Tibial nerve (tissue), 4 donors: ENCODE measurements at regions not wholly inside any gene's neighbourhood (a gene's known extent, or its start where the extent isn't known, plus 50 kb on each side); places are given as distances from the start of the nearest gene placed in this dataset.

Experiments
- DNase-seq, 2 donors: peaks; one replicate each; pipeline ENCODE4 v3.0.0-alpha.2; 2019; ENCODE audit warnings: low spot score in 2 of 2
- H3K27ac ChIP-seq, 4 donors: fragments of 200-600 bp; sonication (generic) in 3 of 4; one replicate each; pipeline ENCODE4 v1.5.1; 2017 to 2019; ENCODE audit warnings: mild to moderate bottlenecking in 1 of 4
- H3K27me3 ChIP-seq, 2 donors: fragments of 200-600 bp; sonication (generic) in 1 of 2; one replicate each; pipeline versions ENCODE4 v1.5.1 to v1.6.0; 2017 to 2019
- H3K36me3 ChIP-seq, 3 donors: fragments of 200-600 bp; sonication (generic); one replicate each; pipeline ENCODE4 v1.5.1; 2018 to 2019
- H3K4me1 ChIP-seq, 4 donors: fragments of 200-600 bp; sonication (generic) in 3 of 4; one replicate each; pipeline ENCODE4 v1.5.1; 2017 to 2019
- H3K4me3 ChIP-seq, 4 donors: fragments of 200-600 bp; sonication (generic) in 3 of 4; one replicate each; pipeline ENCODE4 v1.5.1; 2017 to 2019; ENCODE audit warnings: mild to moderate bottlenecking in 1 of 4, moderate library complexity in 1 of 4
- H3K9me3 ChIP-seq, 4 donors: fragments of 200-600 bp; sonication (generic) in 3 of 4; one replicate each; pipeline ENCODE4 v1.5.1; 2017 to 2019
- EP300 ChIP-seq, 2 donors: sonication (generic); formaldehyde crosslinking; IDR thresholded peaks; one replicate each; pipeline ENCODE4 v1.6.1; 2017; ENCODE audit warnings: antibody characterized with exemption in 2 of 2, mild to moderate bottlenecking in 1 of 2
- POLR2A ChIP-seq, 2 donors: fragments of 450-650 bp; IDR thresholded peaks; one replicate each; pipeline ENCODE4 v1.6.1; 2017; ENCODE audit warnings: antibody characterized with exemption in 2 of 2, mild to moderate bottlenecking in 2 of 2, moderate library complexity in 2 of 2
- WGBS, 2 donors: methylation state at CpG; one replicate each; pipeline ENCODE4 v1.1.5; 2018; 5-methylcytosine and 5-hydroxymethylcytosine counted together
- TF ChIP-seq, protein P1 (sequence below), 5 experiments: fragments of 200-600 bp in 3 of 5; fragments of 450-650 bp in 2 of 5; sonication (generic) in 3 of 5; IDR thresholded peaks; one replicate each; pipeline ENCODE4 v1.5.1; 2016 to 2019; ENCODE audit warnings: antibody characterized with exemption in 5 of 5, mild to moderate bottlenecking in 3 of 5, moderate library complexity in 2 of 5

DNA sequence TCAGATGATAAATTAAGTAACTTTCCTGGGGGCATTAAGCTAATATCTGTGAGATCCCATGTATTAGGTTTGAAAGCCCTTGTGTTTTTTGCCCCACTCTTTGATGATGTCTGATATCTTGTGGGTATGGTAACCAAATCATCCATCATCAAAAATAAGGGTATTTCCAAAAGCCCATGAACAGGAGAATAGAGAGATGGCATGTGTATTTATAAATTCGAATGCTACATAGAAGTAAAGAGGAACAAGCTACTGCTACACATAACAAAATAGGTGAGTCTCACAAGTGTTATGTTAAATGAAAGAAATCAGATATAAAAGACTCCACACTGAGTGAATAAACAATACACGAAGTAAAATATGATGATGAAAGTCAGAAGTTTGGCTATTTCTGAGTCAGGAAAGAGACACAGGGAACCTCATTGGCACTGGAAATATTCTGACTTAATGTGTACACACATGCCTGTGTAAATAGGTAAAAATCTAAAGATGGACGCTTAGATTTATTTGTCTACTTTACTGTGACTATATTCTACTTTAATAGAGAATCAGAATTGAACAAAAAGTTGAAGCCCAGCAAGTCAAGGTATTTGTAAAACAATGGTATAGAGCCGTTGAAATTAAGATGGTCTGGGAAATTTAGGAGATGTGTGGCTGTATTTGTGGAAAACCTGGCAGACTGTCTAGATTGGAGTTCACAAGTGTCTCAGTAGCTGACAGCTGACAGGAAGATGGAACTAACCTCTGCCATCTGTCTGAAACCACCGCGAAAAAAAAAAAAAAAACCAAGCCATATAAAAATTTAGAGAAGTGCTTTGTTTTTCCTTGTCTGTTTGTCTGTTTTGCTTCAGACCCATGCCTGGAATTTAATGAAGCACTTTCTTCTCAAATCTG lies 111.0 kb upstream of the TGFBR2 start:
- Histone ChIP-seq H3K27me3 (no peaks in the 10 kb centered on the region), H3K4me3 (peak overlapping the region in 2 of 4 donors; percentile 4 to 8), H3K9me3 (no peaks in the 10 kb centered on the region), H3K36me3 (no peaks in the 10 kb centered on the region), H3K27ac (peak overlapping the region; percentile 80 to 96 (median 92)), H3K4me1 (peaks cover 0 to 73% (median 52%) of the 10 kb centered on the region in 4 donors)
- no peak for DNase-seq
- 31 to 39% methylated on average over 6 of the region's 6 CpGs for WGBS, 2 donors
- TF ChIP-seq, protein P1, sequence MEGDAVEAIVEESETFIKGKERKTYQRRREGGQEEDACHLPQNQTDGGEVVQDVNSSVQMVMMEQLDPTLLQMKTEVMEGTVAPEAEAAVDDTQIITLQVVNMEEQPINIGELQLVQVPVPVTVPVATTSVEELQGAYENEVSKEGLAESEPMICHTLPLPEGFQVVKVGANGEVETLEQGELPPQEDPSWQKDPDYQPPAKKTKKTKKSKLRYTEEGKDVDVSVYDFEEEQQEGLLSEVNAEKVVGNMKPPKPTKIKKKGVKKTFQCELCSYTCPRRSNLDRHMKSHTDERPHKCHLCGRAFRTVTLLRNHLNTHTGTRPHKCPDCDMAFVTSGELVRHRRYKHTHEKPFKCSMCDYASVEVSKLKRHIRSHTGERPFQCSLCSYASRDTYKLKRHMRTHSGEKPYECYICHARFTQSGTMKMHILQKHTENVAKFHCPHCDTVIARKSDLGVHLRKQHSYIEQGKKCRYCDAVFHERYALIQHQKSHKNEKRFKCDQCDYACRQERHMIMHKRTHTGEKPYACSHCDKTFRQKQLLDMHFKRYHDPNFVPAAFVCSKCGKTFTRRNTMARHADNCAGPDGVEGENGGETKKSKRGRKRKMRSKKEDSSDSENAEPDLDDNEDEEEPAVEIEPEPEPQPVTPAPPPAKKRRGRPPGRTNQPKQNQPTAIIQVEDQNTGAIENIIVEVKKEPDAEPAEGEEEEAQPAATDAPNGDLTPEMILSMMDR (IDR thresholded peaks at IDR 0.05): no peak
- TF ChIP-seq POLR2A (IDR thresholded peaks at IDR 0.05): no peak
- TF ChIP-seq EP300 (IDR thresholded peaks at IDR 0.05): no peak

DNA sequence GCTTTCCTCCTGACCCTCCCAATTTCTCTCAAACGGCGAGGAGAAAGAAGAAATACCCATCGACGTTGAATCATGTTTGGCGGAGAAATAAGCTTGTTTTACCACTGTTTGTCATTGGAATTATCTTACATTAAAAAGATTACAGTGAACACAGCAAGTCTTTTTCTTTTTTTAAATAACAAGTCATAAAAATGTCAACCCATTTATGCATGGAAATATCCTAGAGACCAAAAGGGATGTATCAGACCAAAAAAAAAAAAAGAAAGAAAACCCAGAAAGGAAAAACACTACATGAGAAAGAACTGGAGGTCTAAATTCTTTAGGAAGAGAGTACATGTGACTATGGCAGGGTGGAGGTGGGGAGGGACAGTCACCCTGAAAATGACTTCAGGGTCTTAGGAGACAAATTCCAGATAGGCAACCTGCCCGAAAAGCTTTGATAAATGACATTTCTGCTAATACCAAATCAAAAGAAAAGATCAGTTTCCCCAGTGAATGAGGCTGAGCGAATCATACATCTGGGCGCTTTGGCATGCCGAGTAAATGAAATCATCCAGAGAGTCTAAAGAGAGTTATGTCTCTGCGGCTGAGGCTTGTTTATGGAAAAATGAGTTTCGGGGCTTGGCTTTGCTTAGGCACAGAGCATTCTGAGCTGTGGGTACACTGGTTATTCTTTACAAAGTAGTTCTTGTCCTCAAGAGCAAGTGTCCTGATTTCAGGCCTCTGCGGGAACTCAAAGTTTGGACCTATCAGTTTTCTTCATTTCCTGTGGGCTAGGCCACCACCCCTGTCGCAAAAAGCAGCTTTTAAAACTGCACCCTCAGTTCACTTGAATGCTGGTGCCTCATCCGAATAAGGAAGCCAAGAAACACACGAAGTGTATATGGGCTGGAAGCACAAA lies 110.1 kb upstream of the TGFBR2 start:
- no peaks in the 10 kb centered on the region for H3K27me3 ChIP-seq
- TF ChIP-seq EP300 (IDR thresholded peaks at IDR 0.05) (peak; percentile 83 to 96), POLR2A (IDR thresholded peaks at IDR 0.05) (peak in 1 of 2 donors; percentile 39)
- TF ChIP-seq, protein P1 (IDR thresholded peaks at IDR 0.05): no peak
- peak overlapping the region in 2 of 4 donors; percentile 4 to 8 for H3K4me3 ChIP-seq
- H3K4me1 ChIP-seq: peaks cover 0 to 77% (median 52%) of the 10 kb centered on the region in 4 donors
- WGBS, 2 donors: 23 to 26% methylated on average over 15 of the region's 15 CpGs
- H3K36me3 ChIP-seq: no peaks in the 10 kb centered on the region
- H3K9me3 ChIP-seq: no peaks in the 10 kb centered on the region
- DNase-seq: peak; percentile 49 to 68
- H3K27ac ChIP-seq: peak overlapping the region; percentile 80 to 96 (median 92)

DNA sequence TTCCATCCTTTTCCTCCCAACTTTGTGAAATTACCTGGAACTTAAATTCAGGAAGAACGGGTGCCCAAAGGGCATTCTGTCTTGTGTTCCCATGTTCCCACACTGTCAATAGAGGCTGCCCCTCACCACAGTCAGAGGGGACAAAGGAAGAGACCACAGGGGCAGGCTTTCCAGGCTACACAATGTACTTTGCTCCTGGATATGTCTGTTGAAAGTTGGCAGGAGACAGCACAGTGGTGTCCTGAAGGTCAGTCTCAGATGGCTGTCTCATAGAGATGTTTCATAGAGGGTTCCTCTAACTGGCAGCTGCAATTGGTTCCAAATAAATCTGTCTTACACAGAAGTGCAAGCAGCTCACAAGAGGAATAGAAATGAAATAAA lies 107.8 kb upstream of the TGFBR2 start:
- 86 to 87% methylated on average over 1 of the region's 1 CpG for WGBS, 2 donors
- TF ChIP-seq, protein P1 (IDR thresholded peaks at IDR 0.05): no peak
- TF ChIP-seq EP300 (IDR thresholded peaks at IDR 0.05) (no peak), POLR2A (IDR thresholded peaks at IDR 0.05) (no peak)
- H3K36me3 ChIP-seq: no peaks in the 10 kb centered on the region
- H3K27ac ChIP-seq: peak overlapping the region; percentile 80 to 96 (median 92)
- H3K4me3 ChIP-seq: no peak overlapping the region
- DNase-seq: no peak
- H3K4me1 ChIP-seq: peaks cover 0 to 57% (median 43%) of the 10 kb centered on the region in 4 donors
- no peaks in the 10 kb centered on the region for H3K27me3 ChIP-seq
- H3K9me3 ChIP-seq: no peaks in the 10 kb centered on the region

DNA sequence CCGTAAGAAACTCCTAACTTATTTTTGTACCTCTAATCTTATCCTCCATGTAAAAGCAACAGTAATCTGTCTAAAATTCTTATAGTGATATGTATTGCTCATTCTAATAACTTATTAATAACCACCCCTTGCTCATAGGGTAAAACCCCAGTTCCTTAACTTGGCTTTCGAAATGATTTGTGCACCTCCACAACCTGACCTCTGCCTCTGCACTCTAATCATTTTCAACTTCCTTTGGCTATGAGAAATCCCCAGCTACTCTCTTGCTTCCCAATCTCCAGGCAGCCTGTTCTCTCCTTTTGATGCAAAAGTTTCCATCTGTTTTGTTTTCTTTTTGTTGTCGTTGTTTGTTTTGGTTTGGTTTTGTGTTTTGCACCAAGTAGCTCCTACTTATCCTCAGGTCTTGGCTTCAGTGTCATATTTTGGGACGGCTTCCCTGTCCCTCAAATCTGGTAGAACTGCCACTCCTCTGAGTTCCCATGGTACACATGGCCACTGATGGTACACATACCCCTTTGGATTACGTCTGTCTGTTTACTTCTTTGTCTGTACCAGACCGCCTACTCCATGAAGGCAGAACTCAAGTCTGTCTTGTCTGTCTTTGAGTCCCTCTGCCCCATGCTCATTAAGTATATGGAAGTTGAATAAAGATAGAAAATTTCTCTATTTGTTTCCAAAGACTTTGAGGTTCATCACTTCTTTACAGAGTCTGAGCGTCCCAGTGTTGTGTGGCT lies 105.6 kb upstream of the TGFBR2 start:
- peaks cover 0 to 37% (median 25%) of the 10 kb centered on the region in 4 donors for H3K4me1 ChIP-seq
- peak overlapping the region in 3 of 4 donors; percentile 13 to 96 (median 38) for H3K27ac ChIP-seq
- WGBS, 2 donors: 87 to 88% methylated on average over 7 of the region's 7 CpGs
- no peaks in the 10 kb centered on the region for H3K9me3 ChIP-seq
- H3K36me3 ChIP-seq: no peaks in the 10 kb centered on the region
- TF ChIP-seq EP300 (IDR thresholded peaks at IDR 0.05): no peak
- no peaks in the 10 kb centered on the region for H3K27me3 ChIP-seq
- no peak overlapping the region for H3K4me3 ChIP-seq
- DNase-seq: no peak

DNA sequence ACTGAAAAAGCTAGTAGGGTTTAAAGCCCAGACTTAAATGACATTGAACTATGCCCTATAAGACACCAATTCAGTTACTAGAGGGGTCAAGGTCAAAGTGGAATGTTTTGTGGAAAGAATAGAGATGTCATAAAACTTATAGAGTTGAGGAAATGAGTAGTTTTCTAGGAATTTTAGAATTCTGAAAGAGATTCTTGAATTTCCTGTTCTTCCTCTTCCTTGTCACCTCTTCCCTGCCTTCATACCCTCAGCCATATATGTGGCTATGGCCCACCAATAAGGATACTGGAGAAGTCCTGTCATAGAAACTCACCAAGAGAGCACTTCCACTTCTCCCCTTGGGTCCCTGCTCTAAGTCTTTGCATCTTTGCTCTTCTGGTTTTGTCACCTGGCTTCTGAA lies 104.9 kb upstream of the TGFBR2 start:
- H3K36me3 ChIP-seq: no peaks in the 10 kb centered on the region
- H3K27ac ChIP-seq: peak overlapping the region in 1 of 4 donors; percentile 96
- DNase-seq: no peak
- H3K4me1 ChIP-seq: peaks cover 0 to 30% (median 21%) of the 10 kb centered on the region in 4 donors
- no peaks in the 10 kb centered on the region for H3K27me3 ChIP-seq
- no peak for TF ChIP-seq EP300 (IDR thresholded peaks at IDR 0.05)
- TF ChIP-seq POLR2A (IDR thresholded peaks at IDR 0.05): no peak
- TF ChIP-seq, protein P1 (IDR thresholded peaks at IDR 0.05): no peak
- H3K4me3 ChIP-seq: no peak overlapping the region
- no peaks in the 10 kb centered on the region for H3K9me3 ChIP-seq
